BLaER1 treated with 17β-estradiol and CSF1 and Interleukin-3, amounts not matched to agents 10 nM and 100 nM (cell line): ENCODE measurements at regions not wholly inside any gene's neighbourhood (a gene's known extent, or its start where the extent isn't known, plus 50 kb on each side); places are given as distances from the start of the nearest gene placed in this dataset.

Source experiments
- H3K27ac ChIP-seq, 11 experiments: shearing (Covaris generic); formaldehyde crosslinking; 2 replicates each; pipeline ENCODE4 v1.8.1; 2022
- H3K27me3 ChIP-seq, 11 experiments: shearing (Covaris generic); formaldehyde crosslinking; 2 replicates each; pipeline ENCODE4 v1.8.1; 2022
- H3K36me3 ChIP-seq, 11 experiments: shearing (Covaris generic); formaldehyde crosslinking; 2 replicates each; pipeline ENCODE4 v1.8.1; 2022
- H3K4me1 ChIP-seq, 10 experiments: shearing (Covaris generic); formaldehyde crosslinking; 2 replicates each; pipeline ENCODE4 v1.8.1; 2022
- H3K4me2 ChIP-seq, 11 experiments: shearing (Covaris generic); formaldehyde crosslinking; 2 replicates each; pipeline ENCODE4 v1.8.1; 2022
- H3K4me3 ChIP-seq, 10 experiments: shearing (Covaris generic); formaldehyde crosslinking; 2 replicates each; pipeline ENCODE4 v1.8.1; 2022
- H3K9ac ChIP-seq, 11 experiments: shearing (Covaris generic); formaldehyde crosslinking; 2 replicates each; pipeline ENCODE4 v1.8.1; 2022
- H3K9me3 ChIP-seq, 11 experiments: shearing (Covaris generic); formaldehyde crosslinking; replicated peaks in 1 of 11; 2 replicates each; pipeline ENCODE4 v1.8.1; 2022
- H4K20me1 ChIP-seq, 11 experiments: shearing (Covaris generic); formaldehyde crosslinking; 2 replicates each; pipeline ENCODE4 v1.8.1; 2022
- Cebpa-rat ChIP-seq, 11 experiments: shearing (Covaris generic); IDR thresholded peaks; 2 replicates each; pipeline ENCODE4 v1.8.1; 2022

GRCh38 chr6:154606457-154606856 lies 96.0 kb upstream of the CNKSR3 start:
- Histone ChIP-seq H3K27ac (peak overlapping the region in 1 of 11 experiments; percentile 37; a peak in 2 of 22 replicates), H3K4me3 (no peak overlapping the region)

GRCh38 chr6:154606860-154607259 lies 96.4 kb upstream of the CNKSR3 start:
- Histone ChIP-seq H3K4me3 (no peak overlapping the region), H3K27me3 (no peaks in the 10 kb centered on the region), H3K9ac (no peak overlapping the region), H3K9me3 (no peaks in the 10 kb centered on the region), H3K27ac (peak overlapping the region in 1 of 11 experiments; percentile 37; a peak in 2 of 22 replicates), H3K36me3 (no peaks in the 10 kb centered on the region), H4K20me1 (no peaks in the 10 kb centered on the region), H3K4me1 (peaks cover 0 to 40% (median 11%) of the 10 kb centered on the region in 10 experiments; a peak in 14 of 20 replicates), H3K4me2 (peak overlapping the region in 3 of 11 experiments; percentile 62 to 68 (median 66); a peak in 6 of 22 replicates)
- TF ChIP-seq Cebpa-rat (IDR thresholded peaks at IDR 0.05), result no peak

More at GRCh38 chr6:154606457-154606856, 96.0 kb upstream of the CNKSR3 start:
- peak overlapping the region in 3 of 11 experiments; percentile 62 to 68 (median 66); a peak in 6 of 22 replicates for H3K4me2 ChIP-seq
- H3K27me3 ChIP-seq, result no peaks in the 10 kb centered on the region
- TF ChIP-seq Cebpa-rat (IDR thresholded peaks at IDR 0.05), result no peak
- peaks cover 0 to 40% (median 11%) of the 10 kb centered on the region in 10 experiments; a peak in 14 of 20 replicates for H3K4me1 ChIP-seq
- no peak overlapping the region for H3K9ac ChIP-seq
- no peaks in the 10 kb centered on the region for H3K36me3 ChIP-seq
- H3K9me3 ChIP-seq, result no peaks in the 10 kb centered on the region
- no peaks in the 10 kb centered on the region for H4K20me1 ChIP-seq

- Histone ChIP-seq H3K4me3 (no peak overlapping the region), H3K27me3 (no peaks in the 10 kb centered on the region), H3K4me1 (peaks cover 0 to 21% (median 0%) of the 10 kb centered on the region in 10 experiments; a peak in 6 of 20 replicates), H3K4me2 (no peak overlapping the region), H3K36me3 (no peaks in the 10 kb centered on the region), H3K9me3 (no peaks in the 10 kb centered on the region; a peak in 1 of 22 replicates), H4K20me1 (no peaks in the 10 kb centered on the region), H3K27ac (no peak overlapping the region), H3K9ac (no peak overlapping the region)
- TF ChIP-seq Cebpa-rat (IDR thresholded peaks at IDR 0.05), result no peak
Observed at GRCh38 chr6:154611241-154611640, 100.8 kb upstream of the CNKSR3 start.

DNA sequence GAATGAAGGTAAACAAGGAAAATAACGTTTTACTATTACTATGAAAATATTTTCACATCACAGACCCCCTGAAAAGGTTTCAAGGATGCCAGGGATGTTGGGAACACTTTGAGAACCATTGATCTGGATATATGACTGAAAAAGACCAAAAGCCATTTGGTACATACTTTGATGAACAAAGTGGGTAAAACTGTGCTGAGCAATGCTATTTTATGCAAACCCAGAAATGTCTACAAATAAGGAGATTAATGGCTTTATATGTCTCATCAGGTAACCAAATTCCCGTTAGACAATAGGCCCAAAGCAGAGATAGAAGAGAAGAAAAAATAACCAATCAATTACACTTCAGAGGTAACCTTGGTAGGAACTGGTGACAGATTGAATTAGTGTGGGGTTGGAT lies 101.4 kb upstream of the CNKSR3 start:
- Histone ChIP-seq H3K27me3 (no peaks in the 10 kb centered on the region), H3K9me3 (no peaks in the 10 kb centered on the region; a peak in 1 of 22 replicates)
- TF ChIP-seq Cebpa-rat (IDR thresholded peaks at IDR 0.05), result no peak

DNA sequence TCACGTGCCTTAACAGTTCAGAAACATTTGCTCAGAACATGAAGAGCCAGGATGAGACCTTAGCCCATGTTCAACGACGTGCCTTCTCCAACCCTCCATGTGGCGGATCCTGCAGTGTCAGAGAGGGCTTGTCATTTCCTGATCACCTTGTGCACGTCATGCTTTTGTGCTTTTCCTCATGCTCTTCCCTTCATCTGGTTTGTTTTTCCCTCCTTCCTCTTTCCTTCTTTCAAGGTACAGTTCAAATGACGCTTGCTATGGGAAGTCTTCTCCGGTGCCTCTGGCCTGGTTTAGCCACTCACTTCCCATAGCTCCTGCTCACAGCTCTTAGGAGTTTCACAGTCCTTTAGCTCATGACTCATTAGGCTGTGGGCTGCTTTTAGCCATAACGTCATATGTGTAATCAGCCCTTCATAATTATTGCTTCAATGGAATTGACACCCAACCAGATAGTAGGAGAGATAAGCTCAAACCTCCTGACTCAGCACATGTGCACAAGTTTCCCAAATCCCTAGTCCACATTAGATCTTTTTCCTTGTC lies 102.7 kb upstream of the CNKSR3 start:
- no peak for TF ChIP-seq Cebpa-rat (IDR thresholded peaks at IDR 0.05)
- H3K27me3 ChIP-seq, result no peaks in the 10 kb centered on the region
- H3K9me3 ChIP-seq, result no peaks in the 10 kb centered on the region; a peak in 1 of 22 replicates
- no peak overlapping the region for H3K4me3 ChIP-seq
- peaks cover 0 to 7% (median 0%) of the 10 kb centered on the region in 10 experiments; a peak in 2 of 20 replicates for H3K4me1 ChIP-seq
- H3K4me2 ChIP-seq, result peak overlapping the region in 2 of 11 experiments; percentile 10 to 20; a peak in 2 of 22 replicates
- H4K20me1 ChIP-seq, result no peaks in the 10 kb centered on the region
- no peaks in the 10 kb centered on the region for H3K36me3 ChIP-seq
- H3K9ac ChIP-seq, result no peak overlapping the region
- H3K27ac ChIP-seq, result no peak overlapping the region

More for the DNA sequence above, 101.4 kb upstream of the CNKSR3 start:
- Histone ChIP-seq H4K20me1 (no peaks in the 10 kb centered on the region), H3K4me1 (peaks cover 0 to 15% (median 0%) of the 10 kb centered on the region in 10 experiments; a peak in 6 of 20 replicates), H3K27ac (no peak overlapping the region), H3K36me3 (no peaks in the 10 kb centered on the region), H3K9ac (no peak overlapping the region), H3K4me3 (no peak overlapping the region), H3K4me2 (no peak overlapping the region)

DNA sequence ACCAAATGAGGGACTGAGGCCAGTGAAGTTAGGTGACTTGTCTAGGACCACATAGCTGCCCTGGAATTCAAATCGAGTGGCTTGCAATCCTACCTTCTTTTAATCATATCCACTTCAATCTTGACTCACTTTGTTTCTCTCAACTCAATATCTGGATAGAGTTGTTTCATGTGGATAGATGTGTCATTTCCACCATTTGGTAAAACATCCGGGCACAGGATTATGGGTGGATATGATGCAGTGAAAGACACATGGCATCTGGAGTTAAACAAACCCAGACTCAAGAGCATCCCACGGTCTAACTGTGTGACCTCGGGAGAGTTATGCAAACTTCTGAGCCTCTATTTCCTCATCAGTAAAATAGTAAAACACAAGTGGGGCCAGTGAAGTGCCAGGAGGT lies 103.6 kb upstream of the CNKSR3 start:
- Histone ChIP-seq H3K9ac (no peak overlapping the region), H3K27me3 (no peaks in the 10 kb centered on the region), H3K27ac (no peak overlapping the region), H3K36me3 (no peaks in the 10 kb centered on the region), H3K4me1 (peaks cover 0 to 7% (median 0%) of the 10 kb centered on the region in 10 experiments; a peak in 2 of 20 replicates), H4K20me1 (no peaks in the 10 kb centered on the region), H3K9me3 (no peaks in the 10 kb centered on the region; a peak in 1 of 22 replicates), H3K4me3 (no peak overlapping the region), H3K4me2 (no peak overlapping the region)
- no peak for TF ChIP-seq Cebpa-rat (IDR thresholded peaks at IDR 0.05)

- H3K27ac ChIP-seq, result no peak overlapping the region
- H3K4me3 ChIP-seq, result no peak overlapping the region
Observed at GRCh38 chr6:154614641-154615040, 104.2 kb upstream of the CNKSR3 start.

GRCh38 chr6:154615483-154616025 lies 105.1 kb upstream of the CNKSR3 start:
- no peak overlapping the region for H3K27ac ChIP-seq
- H3K4me3 ChIP-seq, result no peak overlapping the region

More at GRCh38 chr6:154614641-154615040, 104.2 kb upstream of the CNKSR3 start:
- Histone ChIP-seq H3K4me1 (peaks cover 0 to 7% (median 0%) of the 10 kb centered on the region in 10 experiments; a peak in 2 of 20 replicates), H3K9me3 (no peaks in the 10 kb centered on the region; a peak in 1 of 22 replicates), H3K9ac (no peak overlapping the region), H3K27me3 (no peaks in the 10 kb centered on the region), H4K20me1 (no peaks in the 10 kb centered on the region), H3K36me3 (no peaks in the 10 kb centered on the region), H3K4me2 (no peak overlapping the region)
- TF ChIP-seq Cebpa-rat (IDR thresholded peaks at IDR 0.05), result no peak

GRCh38 chr6:154617175-154617574 lies 106.7 kb upstream of the CNKSR3 start:
- Histone ChIP-seq H3K36me3 (no peaks in the 10 kb centered on the region), H3K9me3 (no peaks in the 10 kb centered on the region; a peak in 1 of 22 replicates), H3K4me2 (no peak overlapping the region), H3K9ac (no peak overlapping the region), H3K4me3 (no peak overlapping the region), H3K27me3 (no peaks in the 10 kb centered on the region), H3K27ac (no peak overlapping the region), H3K4me1 (peaks cover 0 to 7% (median 0%) of the 10 kb centered on the region in 10 experiments; a peak in 2 of 20 replicates), H4K20me1 (no peaks in the 10 kb centered on the region)
- no peak for TF ChIP-seq Cebpa-rat (IDR thresholded peaks at IDR 0.05)

More at GRCh38 chr6:154615483-154616025, 105.1 kb upstream of the CNKSR3 start:
- Histone ChIP-seq H3K9ac (no peak overlapping the region), H3K9me3 (no peaks in the 10 kb centered on the region; a peak in 1 of 22 replicates), H3K4me1 (peaks cover 0 to 7% (median 0%) of the 10 kb centered on the region in 10 experiments; a peak in 2 of 20 replicates), H4K20me1 (no peaks in the 10 kb centered on the region), H3K27me3 (no peaks in the 10 kb centered on the region), H3K36me3 (no peaks in the 10 kb centered on the region), H3K4me2 (no peak overlapping the region)
- TF ChIP-seq Cebpa-rat (IDR thresholded peaks at IDR 0.05), result no peak
